Right ventricle myocardium superior (tissue), 1 donor: ENCODE measurements at regions not wholly inside any gene's neighbourhood (a gene's known extent, or its start where the extent isn't known, plus 50 kb on each side); places are given as distances from the start of the nearest gene placed in this dataset.
"Not testable (repeated sequence)": the region's sequence is repeated elsewhere in the genome, so short reads cannot be mapped to it uniquely, and the experiment has no call there.

Source experiments
- ATAC-seq: fragments of 200-7000 bp; cut with Tn5 transposase; one replicate; pipeline ENCODE4 v1.9.1; 2020; ENCODE audit warnings: mild to moderate bottlenecking; ENCODE audit not compliant: poor library complexity
- DNase-seq: peaks from one replicate; pipeline ENCODE4 v3.0.0-alpha.2; 2020
- intact Hi-C: fragments of 100-400 bp; cut with DNase I; formaldehyde crosslinking; loops from one replicate; pipeline ENCODE4 v1.11.2; 2022
- donor health status: DM: no; HTN: yes; CAD: no; lungs with severe emphysema.

DNA sequence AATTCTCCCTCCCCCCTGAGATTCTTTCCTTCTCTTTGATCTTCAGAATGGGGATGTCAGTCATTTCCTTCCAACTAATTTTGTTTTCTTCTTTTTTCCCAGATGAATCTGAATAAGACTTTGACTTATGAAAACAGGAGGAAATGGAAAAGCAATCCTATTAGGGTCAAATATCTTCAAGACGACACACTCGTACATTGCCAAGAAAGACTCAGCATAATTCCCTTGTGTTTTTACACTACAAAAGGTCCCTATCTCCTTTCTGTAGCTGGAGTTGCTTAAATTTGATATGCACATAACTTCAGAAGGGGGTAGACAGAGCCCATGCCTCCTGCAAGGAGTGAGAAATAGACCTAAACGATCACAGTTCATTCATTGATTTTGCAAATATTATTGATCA, 230.3 kb upstream of the RBBP8 start:
- intact Hi-C loops: no loop called here
- DNase-seq (no peak), ATAC-seq (no peak)

DNA sequence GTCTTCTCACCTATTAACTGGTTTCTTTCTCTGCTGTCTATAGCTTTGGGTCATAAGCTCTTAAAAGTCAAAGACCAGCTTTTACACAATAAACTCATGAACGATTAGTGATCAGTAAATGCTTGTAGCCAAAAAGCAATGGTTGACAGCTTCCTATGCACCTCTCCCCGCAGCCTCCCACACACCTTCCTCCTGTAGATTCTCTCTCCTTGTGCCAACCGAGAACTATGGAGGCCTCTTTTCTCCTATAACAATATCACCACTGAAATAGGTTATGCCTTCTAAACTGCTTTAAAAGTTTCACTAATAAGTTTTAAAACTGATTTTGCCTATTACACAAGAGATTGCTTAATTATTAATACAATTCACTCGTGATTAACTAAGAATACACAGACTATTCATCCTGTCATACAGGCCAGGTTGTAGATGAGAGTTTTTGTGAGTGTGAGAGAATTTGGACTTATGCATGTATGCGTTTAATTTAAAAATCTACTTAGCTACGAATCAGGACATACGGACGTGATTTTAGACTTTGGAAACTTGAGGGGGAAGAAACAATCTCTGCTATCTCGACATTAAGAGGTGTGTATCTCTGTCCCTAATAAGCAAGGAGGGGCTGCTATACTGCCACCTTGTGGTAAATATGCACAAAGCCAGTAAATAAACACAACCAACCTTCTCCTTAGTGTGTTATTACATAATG, 229.1 kb upstream of the RBBP8 start:
- intact Hi-C loops: no loop called here
- ATAC-seq: peak; percentile 86
- no peak for DNase-seq

DNA sequence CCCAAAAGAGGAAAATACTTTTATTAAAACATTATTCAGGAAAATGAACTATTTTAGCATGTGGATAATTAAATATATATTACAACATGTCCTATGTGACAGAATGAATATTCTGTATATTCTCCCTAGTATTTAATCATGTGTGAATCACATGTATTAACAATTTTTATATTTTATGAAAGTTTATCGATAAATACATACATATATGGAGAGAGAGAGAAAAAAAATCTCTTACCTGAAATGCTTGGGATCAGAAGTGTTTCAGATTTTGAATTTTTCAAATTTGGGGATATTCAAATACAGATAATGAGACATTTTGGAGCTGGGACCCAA, 228.6 kb upstream of the RBBP8 start:
- DNase-seq (no peak), ATAC-seq (no peak)
- intact Hi-C loops: no loop called here

DNA sequence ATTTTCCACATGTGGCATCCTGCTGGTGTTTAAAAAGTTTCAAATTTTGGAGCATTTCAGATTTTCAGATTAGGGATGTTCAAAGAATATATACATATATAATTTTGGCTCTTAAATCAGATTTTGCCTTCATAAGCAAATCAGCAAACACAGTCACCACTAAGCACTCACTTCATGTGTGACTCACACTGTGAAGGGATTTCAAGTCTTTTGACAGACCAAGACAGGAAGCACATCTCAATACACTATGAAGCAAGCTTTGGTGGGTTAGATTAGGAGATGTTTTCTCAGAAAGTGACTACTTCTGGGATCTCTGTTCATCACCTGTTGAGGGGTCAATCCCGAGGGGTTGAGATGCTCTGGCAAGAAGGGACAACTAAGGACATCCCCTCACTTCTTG, 227.8 kb upstream of the RBBP8 start:
- ATAC-seq (no peak), DNase-seq (no peak)
- intact Hi-C loops: no loop called here

DNA sequence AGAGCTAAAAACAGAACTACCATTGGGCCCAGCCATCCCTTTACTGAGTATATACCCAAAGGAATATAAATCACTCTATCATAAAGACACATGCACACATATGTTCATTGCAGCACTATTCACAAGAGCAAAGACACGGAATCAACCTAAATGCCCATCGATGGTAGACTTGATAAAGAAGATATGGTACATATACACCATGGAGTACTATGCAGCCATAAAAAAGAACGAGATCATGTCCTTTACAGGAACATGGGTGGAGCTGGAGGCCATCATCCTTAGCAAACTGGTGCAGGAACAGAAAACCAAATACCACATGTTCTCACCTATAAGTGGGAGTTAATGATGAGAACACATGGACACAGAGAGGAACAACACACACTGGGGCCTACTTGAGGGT, 227.1 kb upstream of the RBBP8 start:
- ATAC-seq, intact Hi-C loops, DNase-seq: not testable (repeated sequence)

DNA sequence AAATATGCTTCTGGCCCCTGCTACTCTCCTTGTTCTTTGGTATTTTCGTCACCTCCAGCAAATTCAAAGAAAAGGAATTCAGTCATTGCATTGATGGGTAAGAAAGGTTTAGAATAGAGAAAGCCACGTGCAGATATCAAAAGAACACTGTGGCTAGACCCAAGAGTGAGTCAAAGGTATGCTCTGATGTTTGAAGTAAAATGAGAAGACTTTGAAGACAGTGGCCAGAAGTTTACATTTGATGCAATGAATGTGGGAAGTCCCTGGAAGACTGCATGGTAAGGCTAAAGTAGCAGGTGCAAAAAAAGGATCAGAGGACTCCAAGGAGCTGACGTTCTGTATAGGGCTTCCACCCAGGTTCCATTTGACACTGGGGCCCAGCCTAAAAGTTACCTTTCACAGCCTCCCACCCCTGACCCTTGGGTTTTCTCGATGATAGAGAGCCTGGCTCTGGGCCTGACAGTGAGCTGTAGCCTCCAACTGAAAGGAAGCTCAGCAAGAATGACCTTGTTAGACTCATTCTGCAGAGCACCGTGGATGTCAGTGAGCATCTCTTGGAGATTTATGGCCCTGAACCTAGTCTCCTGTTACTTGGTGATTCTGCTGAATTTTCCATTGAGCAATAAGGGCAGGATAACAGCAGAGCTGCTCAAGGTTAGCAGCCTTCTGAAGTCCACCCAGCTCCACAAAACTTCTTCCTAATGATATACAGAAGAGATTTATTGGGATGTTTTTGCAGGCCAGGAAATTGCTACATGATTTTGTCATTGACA, 223.7 kb upstream of the RBBP8 start:
- ATAC-seq (no peak), DNase-seq (no peak)
- intact Hi-C loops: no loop called here

- ATAC-seq: no peak
- intact Hi-C loops: no loop called here
- DNase-seq: no peak
Observed at GRCh38 chr18:22710673-22711191, 222.4 kb upstream of the RBBP8 start.

- DNase-seq (peak; percentile 49), ATAC-seq (peak; percentile 69)
- intact Hi-C loops: no loop called here
Observed at GRCh38 chr18:22711192-22711685, 221.9 kb upstream of the RBBP8 start.

GRCh38 chr18:22713511-22713910, 219.6 kb upstream of the RBBP8 start:
- no peak for DNase-seq
- ATAC-seq: peak; percentile 57
- intact Hi-C loops: no loop called here

DNA sequence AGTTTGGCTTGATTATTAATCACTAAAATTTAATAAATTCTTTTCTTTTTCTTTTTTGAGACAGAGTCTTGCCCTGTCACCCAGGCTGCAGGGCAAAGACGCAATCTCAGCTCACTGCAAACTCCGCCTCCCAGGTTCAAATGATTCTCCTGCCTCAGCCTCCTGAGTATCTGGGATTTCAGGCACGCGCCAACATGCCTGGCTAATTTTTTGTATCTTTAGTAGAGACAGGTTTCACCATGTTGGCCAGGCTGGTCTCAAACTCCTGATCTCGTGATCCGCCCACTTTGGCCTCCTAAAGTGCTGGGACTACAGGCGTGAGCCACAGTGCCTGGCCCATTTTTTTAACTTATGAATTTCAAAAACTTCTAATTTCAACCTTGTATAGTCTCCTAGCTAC, 215.6 kb upstream of the RBBP8 start:
- DNase-seq, intact Hi-C loops, ATAC-seq: not testable (repeated sequence)

GRCh38 chr18:22723221-22723620, 209.9 kb upstream of the RBBP8 start:
- intact Hi-C loops: no loop called here
- DNase-seq: no peak
- no peak for ATAC-seq

- DNase-seq: no peak
- ATAC-seq: no peak
- intact Hi-C loops: no loop called here
Observed at GRCh38 chr18:22723773-22724172, 209.4 kb upstream of the RBBP8 start.

DNA sequence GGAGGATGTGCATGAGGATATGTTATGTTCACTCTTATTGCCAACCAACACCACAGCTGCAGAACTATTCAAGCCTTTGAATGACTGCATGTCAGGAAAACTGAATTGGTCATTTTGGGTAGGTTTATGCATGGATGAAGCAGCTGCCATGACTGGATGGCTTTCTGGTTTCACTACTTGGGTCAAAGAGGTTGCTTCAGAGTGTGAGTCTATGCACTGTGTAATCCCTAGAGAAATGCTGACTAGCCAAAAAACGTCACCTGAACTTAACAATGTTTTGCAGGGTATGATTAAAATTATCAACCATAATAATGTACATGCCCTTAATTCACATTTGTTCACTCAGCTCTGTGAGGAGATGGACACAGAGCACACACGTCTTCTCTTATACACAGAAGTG, 206.7 kb upstream of the RBBP8 start:
- no peak for DNase-seq
- intact Hi-C loops: no loop called here
- no peak for ATAC-seq

- ATAC-seq (no peak), DNase-seq (no peak)
- intact Hi-C loops: no loop called here
Observed at GRCh38 chr18:22728016-22728415, 205.1 kb upstream of the RBBP8 start.

DNA sequence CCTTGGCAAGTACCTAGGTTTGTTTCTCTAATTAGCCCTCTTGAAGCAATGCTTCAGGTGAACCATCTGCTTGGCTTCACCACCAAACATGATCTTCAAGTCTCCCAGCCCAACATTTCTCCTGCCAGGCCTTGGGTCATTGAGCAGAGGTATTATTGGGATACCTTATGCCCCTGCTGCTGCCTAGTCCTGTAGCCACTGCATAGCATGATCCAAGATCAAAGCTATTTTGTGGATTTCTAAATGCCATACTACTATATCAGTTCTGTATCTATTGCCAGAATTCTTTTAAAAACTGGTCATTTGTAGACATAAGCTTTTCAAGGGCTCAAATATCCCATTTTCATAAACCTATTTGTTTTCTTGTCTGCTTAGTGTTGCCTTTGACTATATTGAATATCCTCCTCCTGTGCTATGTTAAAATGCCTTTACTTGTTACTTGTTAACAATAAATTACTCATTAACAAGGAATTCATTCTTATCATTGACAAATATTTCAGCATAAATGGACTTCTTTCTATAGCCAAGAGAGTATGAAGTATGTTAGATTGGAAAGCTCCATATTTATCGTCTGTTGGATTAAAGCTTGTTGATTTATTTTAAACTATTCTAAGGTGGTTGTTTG, 204.5 kb upstream of the RBBP8 start:
- no peak for DNase-seq
- ATAC-seq: no peak
- intact Hi-C loops: no loop called here

- no peak for ATAC-seq
Observed at GRCh38 chr18:22731398-22731797, 201.7 kb upstream of the RBBP8 start.

GRCh38 chr18:22734105-22734661, 198.9 kb upstream of the RBBP8 start:
- intact Hi-C loops: no loop called here
- ATAC-seq (no peak), DNase-seq (no peak)

More at GRCh38 chr18:22731398-22731797, 201.7 kb upstream of the RBBP8 start:
- no peak for DNase-seq
- intact Hi-C loops: no loop called here

DNA sequence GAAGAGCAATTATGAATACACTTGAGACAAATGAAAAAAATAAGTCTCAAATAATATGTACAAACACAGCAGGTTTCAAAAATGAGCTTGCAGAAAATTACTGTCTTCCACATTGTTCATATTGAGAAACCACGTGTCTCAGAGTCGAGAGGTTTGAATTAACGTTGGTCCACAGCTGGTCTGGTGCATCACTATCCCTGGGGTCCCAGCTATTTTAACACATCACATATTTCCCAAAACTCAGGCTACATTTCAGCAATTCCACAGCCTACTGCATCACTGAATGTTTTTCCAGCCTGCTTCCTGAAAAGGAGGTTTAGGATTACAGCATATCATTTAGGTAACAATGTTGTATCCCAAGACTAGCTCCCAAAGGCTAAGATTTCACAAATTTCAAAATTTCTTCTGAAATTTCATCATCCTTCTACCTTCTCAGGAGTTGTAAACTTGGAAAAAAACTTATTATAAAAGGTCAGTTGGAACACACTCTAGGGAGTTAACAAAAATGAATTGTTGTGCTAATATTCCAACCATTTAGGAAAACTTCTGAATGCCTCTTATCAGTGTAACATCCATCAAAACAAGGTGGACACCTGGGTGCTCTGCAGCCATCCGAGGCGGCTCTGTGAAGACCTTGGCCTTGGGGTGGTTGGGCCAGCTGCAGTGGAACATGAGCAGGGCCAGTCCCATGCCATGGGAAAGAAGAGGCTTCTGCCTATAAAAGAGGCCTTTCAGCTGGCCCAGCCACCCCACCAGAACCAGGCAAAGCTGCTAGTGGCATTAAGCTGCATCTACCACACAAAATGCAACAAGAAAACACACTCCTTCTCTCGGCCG, 198.1 kb upstream of the RBBP8 start:
- ATAC-seq: peak; percentile 36
- intact Hi-C loops: no loop called here
- no peak for DNase-seq

- DNase-seq: no peak
- no peak for ATAC-seq
- intact Hi-C loops: no loop called here
Observed at GRCh38 chr18:22737054-22737453, 196.1 kb upstream of the RBBP8 start.
